ENCODE measurements at regions not wholly inside any gene's neighbourhood (a gene's known extent, or its start where the extent isn't known, plus 50 kb on each side); places are given as distances from the start of the nearest gene placed in this dataset.

GRCh38 chr10:47183704-47184041 lies 116.3 kb upstream of the GDF10 start:
- no peak for DNase-seq
- intact Hi-C loops (cut with DNase I), result no loop called here

GRCh38 chr10:47184273-47184672 lies 115.7 kb upstream of the GDF10 start:
- intact Hi-C loops (cut with DNase I), result no loop called here
- no peak for DNase-seq

GRCh38 chr10:47184724-47185330 lies 115.2 kb upstream of the GDF10 start:
- DNase-seq, result no peak
- intact Hi-C loops (cut with DNase I), result no loop called here

GRCh38 chr10:47186941-47187340 lies 113.1 kb upstream of the GDF10 start:
- intact Hi-C loops (cut with DNase I), result no loop called here
- DNase-seq, result no peak

- DNase-seq, result no peak
- intact Hi-C loops (cut with DNase I), result no loop called here
These were observed 112.4 kb upstream of the GDF10 start for GRCh38 chr10:47187592-47187991.

- intact Hi-C loops (cut with DNase I), result no loop called here
- no peak for DNase-seq
These were observed 111.8 kb upstream of the GDF10 start for GRCh38 chr10:47188156-47188555.

- DNase-seq, result no peak
- intact Hi-C loops (cut with DNase I), result no loop called here
These were observed 110.2 kb upstream of the GDF10 start for GRCh38 chr10:47189802-47190201.

- no peak for DNase-seq
- intact Hi-C loops (cut with DNase I), result no loop called here
These were observed 109.7 kb upstream of the GDF10 start for GRCh38 chr10:47190301-47190700.

- DNase-seq, result no peak
- intact Hi-C loops (cut with DNase I), result no loop called here
These were observed 109.1 kb upstream of the GDF10 start for GRCh38 chr10:47190802-47191450.

- intact Hi-C loops (cut with DNase I), result no loop called here
- no peak for DNase-seq
These were observed 107.7 kb upstream of the GDF10 start for GRCh38 chr10:47192273-47192672.

GRCh38 chr10:47193666-47194065 lies 106.3 kb upstream of the GDF10 start:
- intact Hi-C loops (cut with DNase I), result no loop called here
- no peak for DNase-seq

- intact Hi-C loops (cut with DNase I), result no loop called here
- no peak for DNase-seq
These were observed 104.6 kb upstream of the GDF10 start for GRCh38 chr10:47195274-47195885.

GRCh38 chr10:47196691-47197090 lies 103.3 kb upstream of the GDF10 start:
- no peak for DNase-seq
- intact Hi-C loops (cut with DNase I), result no loop called here

- DNase-seq, result no peak
- intact Hi-C loops (cut with DNase I), result no loop called here
These were observed 101.8 kb upstream of the GDF10 start for GRCh38 chr10:47198221-47198620.

- intact Hi-C loops (cut with DNase I), result no loop called here
- DNase-seq, result no peak
These were observed 94.8 kb upstream of the GDF10 start for GRCh38 chr10:47205192-47205591.

- intact Hi-C loops (cut with DNase I), result no loop called here
- DNase-seq, result no peak
These were observed 93.3 kb upstream of the GDF10 start for GRCh38 chr10:47206449-47207280.

GRCh38 chr10:47207281-47207615 lies 92.7 kb upstream of the GDF10 start:
- no peak for DNase-seq

GRCh38 chr10:47207894-47208469 lies 92.0 kb upstream of the GDF10 start:
- intact Hi-C loops (cut with DNase I), result no loop called here
- DNase-seq, result no peak

More at GRCh38 chr10:47207281-47207615, 92.7 kb upstream of the GDF10 start:
- intact Hi-C loops (cut with DNase I), result no loop called here

- no peak for DNase-seq
These were observed 90.5 kb upstream of the GDF10 start for GRCh38 chr10:47209466-47209865.

GRCh38 chr10:47214520-47214919 lies 85.5 kb upstream of the GDF10 start:
- peak in 1 of 10 donors; percentile 35 for DNase-seq
- intact Hi-C loops (cut with DNase I), result no loop called here

More at GRCh38 chr10:47209466-47209865, 90.5 kb upstream of the GDF10 start:
- intact Hi-C loops (cut with DNase I), result no loop called here

- intact Hi-C loops (cut with DNase I), result no loop called here
These were observed 82.9 kb upstream of the GDF10 start for GRCh38 chr10:47217113-47217512.

More at GRCh38 chr10:47217113-47217512, 82.9 kb upstream of the GDF10 start:
- DNase-seq, result no peak
